ENCODE measurements at regions not wholly inside any gene's neighbourhood (a gene's known extent, or its start where the extent isn't known, plus 50 kb on each side); places are given as distances from the start of the nearest gene placed in this dataset.

DNA sequence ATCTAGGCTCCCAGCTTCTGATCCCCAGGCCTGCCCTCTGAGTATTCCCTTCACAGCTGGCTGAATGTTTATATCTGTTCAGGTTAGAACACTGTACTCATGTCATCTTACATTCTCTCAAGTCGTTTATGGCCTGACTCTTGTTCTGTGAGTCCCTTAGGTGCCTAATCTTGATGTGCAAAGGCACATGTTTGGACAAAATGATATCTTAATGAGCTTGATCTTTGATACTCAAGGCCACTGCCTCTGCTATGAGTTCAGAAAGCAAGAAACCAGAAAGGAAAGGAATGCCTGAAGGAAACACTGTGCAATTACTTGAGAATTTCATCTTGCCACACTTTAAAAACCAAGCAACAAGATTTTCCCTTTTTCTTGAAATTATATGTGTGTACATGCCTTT is 391.8 kb upstream of the ZNF608 start:
- DNase-seq (ENCODE audit: low spot score): no peak

DNA sequence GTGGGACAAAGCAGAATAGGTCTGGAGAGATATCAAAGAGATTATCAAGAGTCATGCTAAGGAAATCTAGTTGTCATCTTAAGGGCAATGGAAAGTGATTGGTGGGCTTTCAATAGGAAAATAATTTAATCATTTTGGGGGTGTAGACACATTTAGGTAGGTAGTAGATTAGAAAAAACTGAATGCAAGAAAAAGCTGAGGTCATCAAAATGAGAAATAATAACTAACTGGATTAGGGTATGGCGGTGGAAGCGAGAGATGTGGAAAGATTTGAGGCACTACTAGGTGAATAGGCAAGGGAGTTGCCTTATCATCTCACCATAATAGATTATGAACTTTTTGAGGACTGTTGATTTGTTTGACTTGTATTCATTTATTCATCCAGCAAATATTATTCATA is 393.2 kb upstream of the ZNF608 start:
- DNase-seq (ENCODE audit: low spot score): no peak

DNA sequence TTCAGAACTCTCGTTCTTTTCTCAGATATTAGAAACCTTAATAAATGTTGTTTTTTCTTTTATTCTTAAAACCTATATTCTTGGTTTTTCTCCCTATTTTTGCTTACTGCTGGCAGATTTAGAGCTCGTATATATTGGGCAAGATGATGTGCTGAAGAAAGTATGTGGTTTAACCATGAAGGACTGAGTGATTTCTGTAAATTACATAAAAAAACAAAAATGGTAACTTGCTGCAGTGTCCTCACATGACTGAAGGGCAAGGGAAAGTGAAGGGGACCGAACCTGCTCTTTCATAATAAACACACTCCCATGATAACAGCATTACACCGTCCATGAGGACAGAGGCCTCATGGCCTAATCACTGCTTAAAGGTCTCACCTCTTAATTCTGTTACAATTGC is 393.8 kb upstream of the ZNF608 start:
- DNase-seq (ENCODE audit: low spot score): no peak

DNA sequence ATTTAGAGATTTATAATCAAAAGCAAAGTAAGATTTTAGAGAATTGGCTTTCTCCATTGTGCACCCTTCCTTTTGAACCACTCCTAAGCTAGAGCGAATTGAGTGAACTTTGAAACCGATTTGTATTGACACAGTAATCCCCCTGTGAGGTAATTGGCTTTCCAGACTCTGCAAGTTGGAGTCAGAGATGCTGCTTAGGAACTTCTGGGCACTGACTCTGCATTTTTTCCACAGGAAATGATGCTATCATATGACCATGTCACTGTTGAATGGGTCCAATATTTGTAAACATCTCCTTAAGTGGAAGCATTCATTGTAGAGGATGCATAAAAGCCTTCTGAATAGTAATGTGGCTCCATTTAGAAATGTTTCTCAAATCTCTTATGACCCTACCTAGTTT is 394.4 kb upstream of the ZNF608 start:
- no peak for DNase-seq (ENCODE audit: low spot score)

DNA sequence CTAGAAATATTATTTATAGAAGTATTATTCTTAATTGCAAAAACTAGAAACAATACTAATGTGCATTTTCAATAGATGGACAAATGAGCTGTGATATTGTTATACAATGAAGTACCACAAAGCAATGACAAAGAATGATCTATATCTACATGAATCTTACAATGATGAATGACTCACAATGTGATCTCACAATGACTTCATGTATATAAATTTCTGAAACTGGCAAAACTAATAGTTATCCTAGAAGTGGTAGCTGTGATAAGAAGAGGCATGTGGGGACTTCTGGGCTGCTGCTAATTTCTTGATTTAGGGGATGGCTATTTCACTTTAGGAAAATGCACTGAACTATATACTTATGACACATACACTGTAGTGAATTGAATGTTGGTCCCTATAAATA is 396.0 kb upstream of the ZNF608 start:
- DNase-seq (ENCODE audit: low spot score): no peak

DNA sequence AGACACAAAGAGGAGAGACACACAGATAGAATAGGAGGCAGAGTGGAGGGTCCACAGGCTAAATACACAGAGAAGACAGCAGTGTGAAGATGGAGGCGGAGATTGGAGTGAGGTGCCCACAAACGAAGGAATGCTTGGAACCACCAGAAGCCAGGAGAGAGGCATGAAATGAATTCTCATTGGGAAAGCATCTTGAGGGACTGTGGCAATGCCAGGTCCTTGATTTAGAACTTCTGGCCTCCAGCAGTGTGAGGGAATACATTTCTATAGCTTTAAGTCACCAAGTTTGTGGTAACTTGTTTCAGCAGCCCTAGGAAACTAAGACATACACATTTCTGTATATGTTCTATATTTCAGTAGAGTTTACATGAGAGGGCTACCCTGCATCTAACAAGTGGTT is 396.6 kb upstream of the ZNF608 start:
- no peak for DNase-seq (ENCODE audit: low spot score)

DNA sequence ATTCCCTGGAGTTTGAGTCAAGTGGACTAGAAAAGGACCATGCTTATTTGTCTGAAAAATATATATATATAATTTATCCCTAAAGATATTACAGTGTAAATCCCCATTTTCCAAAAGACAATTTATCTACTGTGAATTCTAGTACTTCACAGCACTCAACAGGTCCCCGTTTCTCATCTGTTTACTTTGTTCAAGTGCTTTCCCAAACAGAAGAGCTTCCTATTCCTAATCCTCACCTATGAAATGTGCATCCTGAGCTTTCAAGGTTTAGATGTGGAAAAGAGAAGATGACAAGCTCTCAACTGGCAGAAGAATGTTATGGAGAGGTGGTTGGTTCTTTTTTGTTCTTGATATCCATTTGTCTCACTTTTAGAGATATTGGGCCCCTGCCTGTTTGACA is 401.6 kb upstream of the ZNF608 start:
- no peak for DNase-seq (ENCODE audit: low spot score)

DNA sequence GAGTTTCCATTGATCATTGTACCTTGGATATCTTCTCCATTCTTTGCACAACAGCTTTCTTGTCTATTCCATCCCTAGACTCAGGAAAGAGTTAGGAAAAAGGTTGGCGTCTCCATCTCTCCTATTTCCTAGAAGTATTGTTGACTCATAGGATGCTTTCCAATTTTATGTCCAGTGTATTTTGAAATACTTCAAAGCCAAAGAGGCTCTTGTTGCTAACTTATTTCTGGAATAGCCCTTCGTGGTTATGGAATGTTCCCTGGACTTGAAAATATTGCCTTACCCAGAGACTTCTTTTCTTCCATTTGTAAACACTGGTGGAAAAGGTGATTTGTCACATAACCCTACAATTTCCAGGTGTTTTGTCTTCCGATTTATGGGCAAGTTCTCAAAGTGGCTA is 402.3 kb upstream of the ZNF608 start:
- no peak for DNase-seq (ENCODE audit: low spot score)

DNA sequence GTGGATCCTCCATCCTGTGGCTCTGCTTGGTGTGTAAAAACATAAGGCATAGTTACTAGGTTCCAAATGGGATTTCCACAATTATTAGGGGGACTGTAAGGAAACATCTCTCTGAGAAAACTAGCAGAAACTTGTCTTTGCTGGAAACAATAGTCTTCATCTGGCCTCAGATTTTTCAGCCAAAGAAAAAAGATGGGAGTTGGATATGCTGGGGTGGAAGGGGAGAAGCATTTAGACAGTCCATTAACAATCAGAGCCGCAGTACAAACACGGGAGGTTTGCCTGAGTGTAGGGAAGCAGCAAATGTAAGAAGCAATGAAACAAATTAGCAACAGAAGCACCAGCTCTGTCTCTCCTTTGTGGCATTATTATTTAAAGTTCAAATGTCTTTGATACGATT is 402.7 kb upstream of the ZNF608 start:
- no peak for DNase-seq (ENCODE audit: low spot score)

DNA sequence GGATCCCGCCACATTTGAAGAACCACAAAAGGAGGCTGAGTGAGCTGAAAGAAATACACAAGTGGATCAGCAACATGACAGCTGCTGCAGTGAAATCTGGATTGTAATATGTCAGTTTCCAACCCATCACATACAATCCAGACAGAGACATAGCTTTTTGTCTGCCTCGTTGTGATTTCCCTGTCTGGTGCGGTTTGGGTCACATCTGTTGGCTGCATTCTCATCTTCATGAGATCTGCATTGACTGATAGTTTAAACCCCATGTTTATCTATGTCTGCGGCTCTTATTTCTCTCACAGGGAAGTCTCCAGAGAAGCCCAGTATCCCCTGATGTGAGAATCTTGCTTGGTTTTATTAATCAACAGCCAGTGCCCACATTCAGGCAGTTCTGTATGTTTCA is 403.1 kb upstream of the ZNF608 start:
- DNase-seq (ENCODE audit: low spot score): no peak

DNA sequence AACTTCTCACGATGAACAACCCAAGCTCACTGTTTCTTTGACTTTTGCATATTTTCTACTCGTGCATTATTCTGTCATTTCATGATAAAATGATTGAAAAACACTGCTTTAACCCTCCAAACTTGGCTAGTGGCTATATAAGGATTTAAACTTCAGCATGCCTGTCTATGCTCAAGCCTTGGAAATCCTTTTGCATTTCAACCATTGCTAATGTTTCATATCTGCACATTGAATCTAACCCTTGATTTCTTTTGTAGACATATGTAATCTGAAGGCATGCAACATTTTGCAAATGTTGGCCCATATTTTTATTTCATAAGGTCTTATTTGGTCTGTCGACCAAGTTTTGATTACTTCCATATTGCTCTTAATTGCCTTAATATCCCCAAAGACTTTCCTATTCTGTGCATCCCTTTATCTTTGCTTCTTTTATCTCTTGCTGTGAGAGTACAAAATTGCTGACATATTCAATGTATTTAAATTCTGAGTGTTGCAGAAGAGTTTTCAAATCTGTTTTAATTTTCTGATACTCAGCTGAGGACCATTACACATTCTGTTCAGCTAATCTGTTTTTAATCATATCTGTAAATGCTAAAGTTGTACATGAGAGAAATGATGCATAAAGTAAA is 403.7 kb upstream of the ZNF608 start:
- no peak for DNase-seq (ENCODE audit: low spot score)

DNA sequence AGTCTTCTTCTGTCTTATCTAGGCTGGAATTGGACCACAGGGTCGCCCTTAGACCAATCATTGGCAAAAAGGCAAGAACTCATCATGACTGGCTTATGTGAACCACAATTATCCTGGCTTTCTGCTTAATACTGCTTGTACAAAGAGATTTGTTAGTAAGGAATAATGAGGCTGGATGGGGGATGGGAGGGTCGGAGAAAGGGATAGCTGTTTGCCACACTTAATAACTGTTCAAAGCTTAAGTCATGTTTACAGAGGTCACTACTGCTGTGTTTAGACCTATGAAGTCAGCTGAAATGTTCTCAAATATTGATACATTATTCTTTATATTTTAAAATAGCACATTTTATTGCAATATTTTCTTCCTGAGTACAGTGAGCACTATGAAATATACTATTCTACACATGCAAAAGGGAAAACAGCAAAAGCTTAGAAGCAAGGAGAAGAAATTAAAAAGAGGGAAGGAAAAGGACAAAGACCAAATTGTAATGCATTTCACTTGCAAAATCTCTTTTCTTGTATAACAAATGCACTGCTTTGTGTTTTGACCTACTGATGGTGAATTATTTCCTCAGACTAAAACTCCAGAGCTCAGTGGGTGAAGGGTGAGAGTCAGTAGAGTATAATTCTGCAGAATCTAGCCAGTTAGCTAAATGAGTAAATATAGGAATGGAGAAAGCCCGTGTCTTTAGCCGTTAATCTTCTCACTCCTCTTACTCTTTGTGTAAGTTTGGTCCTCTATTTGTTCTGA is 404.9 kb upstream of the ZNF608 start:
- no peak for DNase-seq (ENCODE audit: low spot score)

DNA sequence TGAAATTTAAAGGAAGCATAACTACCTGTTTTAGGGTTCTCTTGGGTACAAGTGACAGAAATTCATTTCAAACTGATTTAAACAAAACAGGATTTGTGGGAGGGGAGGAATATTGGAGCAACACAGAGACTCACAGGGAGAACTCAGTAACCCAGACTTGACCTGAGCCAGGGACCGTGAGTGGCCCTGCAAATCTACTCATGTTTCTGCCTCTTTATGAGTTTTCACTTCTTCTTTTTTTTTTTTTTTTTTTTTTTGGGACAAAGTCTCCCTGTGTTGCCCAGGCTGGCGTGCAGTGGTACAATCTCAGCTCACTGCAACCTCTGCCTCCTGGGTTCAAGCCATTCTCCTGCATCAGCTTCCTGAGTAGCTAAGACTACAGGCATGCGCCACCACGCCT is 405.6 kb upstream of the ZNF608 start:
- no peak for DNase-seq (ENCODE audit: low spot score)

DNA sequence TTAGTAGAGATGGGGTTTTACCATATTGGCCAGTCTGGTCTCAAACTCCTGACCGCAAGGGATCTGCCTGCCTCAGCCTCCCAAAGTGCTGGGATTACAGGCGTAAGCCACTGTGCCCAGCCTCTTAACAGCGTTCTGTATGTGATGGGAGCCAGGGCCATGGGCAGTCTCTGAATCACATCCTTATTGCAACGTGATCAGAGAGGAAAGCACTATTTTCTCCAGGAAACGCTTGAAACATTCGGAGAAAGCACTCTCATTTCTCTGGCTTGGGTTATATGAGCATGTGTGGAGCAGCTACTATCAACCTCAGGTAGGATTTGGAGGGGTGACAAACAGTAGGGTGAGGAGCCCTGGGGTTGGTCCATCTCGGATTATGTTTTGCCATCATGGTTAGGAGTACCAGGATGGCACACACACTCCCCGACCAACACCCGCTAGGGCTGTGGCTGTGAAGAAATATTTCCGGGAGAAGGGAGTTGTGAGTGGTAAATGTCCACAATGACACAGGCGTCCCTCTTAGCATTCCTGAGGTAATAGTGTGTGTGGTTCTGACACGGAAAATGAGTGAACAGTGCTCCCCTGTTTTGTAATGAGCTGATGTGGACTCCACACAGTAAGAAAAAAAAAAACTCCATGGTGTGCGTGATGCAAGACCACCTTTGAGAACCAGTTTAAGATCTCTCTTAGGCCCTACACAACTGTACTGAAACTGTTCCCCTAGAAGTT is 406.2 kb upstream of the ZNF608 start:
- DNase-seq (ENCODE audit: low spot score): no peak

DNA sequence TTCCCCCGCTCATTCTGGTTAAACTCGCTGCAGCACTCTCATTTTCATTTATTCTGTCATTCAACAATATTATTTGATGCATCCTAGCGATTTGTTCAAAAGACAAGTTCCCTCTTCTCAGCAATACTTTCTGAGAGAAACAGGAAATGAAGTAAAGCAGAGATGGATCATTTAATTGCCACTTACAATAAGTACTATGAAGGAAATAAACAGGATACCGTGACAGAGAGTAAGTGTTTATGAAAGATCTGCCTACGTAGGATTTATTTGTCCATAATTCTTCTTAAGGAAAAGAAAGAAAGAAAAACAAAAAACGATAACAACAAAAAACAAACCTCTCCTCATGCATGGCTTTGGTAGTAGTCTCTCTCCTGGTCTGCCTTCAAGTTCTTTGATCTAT is 406.8 kb upstream of the ZNF608 start:
- no peak for DNase-seq (ENCODE audit: low spot score)

DNA sequence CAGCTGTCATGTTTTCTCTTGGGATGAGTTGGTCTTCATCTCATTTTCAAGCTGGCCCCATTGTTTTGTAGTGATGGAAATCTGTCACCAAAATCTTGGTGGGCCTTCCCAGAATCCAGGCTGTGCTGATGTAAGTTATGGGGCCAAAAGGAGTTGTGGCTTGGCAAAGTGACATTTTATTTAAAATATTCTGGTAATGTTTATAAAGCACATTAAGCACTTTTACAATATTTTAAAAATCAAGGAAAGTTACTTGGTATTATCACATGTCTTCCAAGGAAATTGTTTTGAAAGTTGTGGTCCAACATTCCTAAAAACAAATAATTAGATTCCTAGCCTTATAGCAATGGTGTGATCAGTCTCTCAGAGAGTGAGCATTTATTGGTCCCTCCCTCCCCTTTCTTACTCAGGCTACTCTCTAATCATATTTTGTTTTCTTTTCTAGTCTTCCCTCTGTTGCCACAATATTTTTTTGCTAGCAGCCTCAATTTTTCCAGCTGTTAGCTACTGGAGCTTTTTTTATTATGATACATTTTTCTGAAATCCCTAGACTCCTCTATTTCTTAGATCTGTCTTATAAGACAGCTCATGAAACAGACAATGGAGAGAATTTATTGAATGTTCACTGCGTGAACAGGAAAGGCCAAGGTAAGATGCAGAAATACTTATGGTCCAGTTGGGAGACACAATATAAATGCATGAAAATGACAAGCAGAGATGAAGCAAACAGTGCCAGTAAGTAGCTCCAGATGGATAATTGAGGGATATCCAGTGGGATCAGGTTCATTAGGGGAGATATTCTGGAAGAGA is 408.1 kb upstream of the ZNF608 start:
- DNase-seq (ENCODE audit: low spot score): no peak

DNA sequence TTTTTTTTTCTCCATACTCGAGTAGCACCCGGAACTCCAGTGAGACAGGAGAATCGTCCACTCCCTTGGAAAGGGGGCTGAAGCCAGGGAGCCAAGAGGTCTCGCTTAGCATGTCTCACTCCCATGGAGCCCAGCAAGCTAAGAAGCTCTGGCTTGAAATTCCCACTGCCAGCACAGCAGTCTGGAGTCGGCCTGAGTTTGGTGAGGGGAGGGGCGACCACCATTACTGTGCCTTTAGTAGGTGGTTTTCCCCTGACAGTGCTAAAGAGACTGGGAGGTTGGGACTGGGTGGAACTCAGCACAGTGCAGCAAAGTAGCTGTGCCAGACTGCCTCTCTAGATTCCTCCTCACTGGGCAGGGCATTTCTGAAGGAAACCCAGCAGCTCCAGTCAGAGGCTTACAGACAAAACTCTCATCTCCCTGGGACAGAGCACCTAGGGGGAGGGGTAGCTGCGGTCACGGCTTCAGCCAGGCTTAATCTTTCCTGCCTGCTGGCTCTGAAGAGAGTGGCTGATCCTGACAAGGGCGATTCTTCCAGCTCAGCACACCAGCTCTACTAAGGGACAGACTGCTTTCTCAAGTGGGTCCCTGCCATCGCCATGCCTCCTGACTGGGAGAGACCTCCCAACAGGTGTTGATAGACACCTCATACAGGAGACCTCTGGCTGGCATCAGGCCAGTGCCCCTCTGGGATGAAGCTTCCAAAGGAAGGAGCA is 414.5 kb upstream of the ZNF608 start:
- DNase-seq (ENCODE audit: low spot score): no peak

DNA sequence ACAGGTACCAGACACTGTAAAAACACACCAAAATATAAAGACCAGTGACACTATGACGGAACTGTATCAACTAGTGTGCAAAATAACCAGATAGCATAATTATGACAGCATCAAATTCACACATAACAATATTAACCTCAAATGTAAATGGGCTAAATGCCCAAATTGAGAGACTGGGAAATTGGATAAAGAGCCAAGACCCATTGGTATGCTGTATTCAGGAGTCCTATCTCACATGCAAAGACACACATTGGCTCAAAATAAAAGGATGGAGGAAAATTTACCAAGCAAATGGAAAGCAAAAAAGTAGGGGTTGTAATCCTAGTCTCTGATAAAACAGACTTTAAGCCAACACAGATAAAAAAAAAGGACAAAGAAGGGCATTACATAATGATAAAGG is 416.3 kb upstream of the ZNF608 start:
- no peak for DNase-seq (ENCODE audit: low spot score)

DNA sequence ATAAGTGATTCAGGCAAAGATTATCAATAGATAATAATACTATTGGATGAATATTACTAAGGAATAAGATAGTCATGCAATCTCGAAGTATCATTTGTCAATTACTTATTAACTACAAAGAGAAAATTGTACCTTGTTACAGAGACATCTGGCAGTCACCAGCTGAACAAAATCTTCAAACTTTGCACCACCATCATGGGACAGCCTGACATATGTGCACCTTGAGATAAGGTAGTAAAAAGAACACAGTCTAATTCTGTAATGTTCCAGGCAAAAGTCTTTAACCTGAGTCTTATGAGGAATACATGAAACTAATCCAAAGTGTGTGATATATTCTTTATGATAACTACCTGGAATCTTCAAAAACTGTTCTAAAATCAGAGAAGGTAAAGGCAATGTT is 423.0 kb upstream of the ZNF608 start:
- no peak for DNase-seq (ENCODE audit: low spot score)

DNA sequence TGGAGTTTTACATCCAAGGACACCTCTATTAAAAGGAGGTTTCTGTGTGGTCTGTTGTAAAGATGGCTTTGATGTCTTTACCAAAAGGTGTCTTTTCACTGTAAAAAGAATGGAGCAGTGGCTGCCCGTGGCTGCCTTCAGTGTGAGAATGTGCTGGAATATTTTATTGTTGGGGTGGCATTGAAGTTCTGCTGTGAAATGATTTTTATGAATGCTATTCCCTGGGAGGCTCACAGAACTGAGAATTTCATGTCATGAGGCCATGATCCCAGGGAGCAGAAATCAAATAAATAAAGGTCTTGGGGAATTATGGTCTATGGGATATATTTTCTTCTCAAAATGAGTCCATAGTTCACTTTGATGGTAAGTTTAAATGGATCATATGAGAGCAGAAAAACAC is 425.2 kb upstream of the ZNF608 start:
- DNase-seq (ENCODE audit: low spot score): no peak

DNA sequence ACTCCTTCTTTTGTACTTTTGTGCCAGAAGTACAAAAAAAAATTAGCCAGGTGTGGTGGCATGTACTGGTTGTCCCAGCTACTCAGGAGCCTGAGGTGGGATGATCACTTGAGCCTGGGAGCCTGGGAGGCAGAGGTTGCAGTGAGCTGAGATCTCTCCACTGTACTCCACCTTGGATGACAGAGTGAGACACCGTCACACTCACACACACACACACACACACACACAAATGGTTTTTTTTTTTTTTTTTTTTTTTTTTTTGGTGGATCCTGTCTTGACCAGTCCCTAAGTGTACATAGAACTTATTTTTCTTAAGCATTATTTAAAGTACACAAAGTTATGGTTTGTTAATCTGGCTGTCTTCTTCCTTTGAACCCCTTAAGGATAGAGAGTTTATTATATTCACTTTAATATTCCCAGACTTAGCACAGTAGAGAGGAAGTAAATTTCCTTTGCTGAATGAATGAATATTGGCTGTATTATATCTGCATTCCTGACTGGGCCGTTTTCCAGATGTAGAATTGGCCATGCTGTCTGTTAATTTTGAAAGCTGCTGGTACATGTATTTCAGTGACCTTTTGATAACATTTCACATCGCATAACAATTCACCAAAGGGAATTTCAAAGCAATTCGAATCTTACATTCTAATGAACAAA is 429.0 kb upstream of the ZNF608 start:
- no peak for DNase-seq (ENCODE audit: low spot score)
